BLaER1 (cell line): ENCODE measurements at regions not wholly inside any gene's neighbourhood (a gene's known extent, or its start where the extent isn't known, plus 50 kb on each side); places are given as distances from the start of the nearest gene placed in this dataset.

Experiments used
- H3K27ac ChIP-seq: shearing (Covaris generic); formaldehyde crosslinking; 2 replicates; pipeline ENCODE4 v1.8.1; 2022
- H3K27me3 ChIP-seq: shearing (Covaris generic); formaldehyde crosslinking; 2 replicates; pipeline ENCODE4 v1.8.1; 2022
- H3K36me3 ChIP-seq: shearing (Covaris generic); formaldehyde crosslinking; 2 replicates; pipeline ENCODE4 v1.8.1; 2022
- H3K4me1 ChIP-seq: shearing (Covaris generic); formaldehyde crosslinking; 2 replicates; pipeline ENCODE4 v1.8.1; 2022
- H3K4me2 ChIP-seq: shearing (Covaris generic); formaldehyde crosslinking; 2 replicates; pipeline ENCODE4 v1.8.1; 2022
- H3K4me3 ChIP-seq: shearing (Covaris generic); formaldehyde crosslinking; 2 replicates; pipeline ENCODE4 v1.8.1; 2022
- H3K9ac ChIP-seq: shearing (Covaris generic); formaldehyde crosslinking; 2 replicates; pipeline ENCODE4 v1.8.1; 2022
- H3K9me3 ChIP-seq: shearing (Covaris generic); formaldehyde crosslinking; 2 replicates; pipeline ENCODE4 v1.8.1; 2022
- H4K20me1 ChIP-seq: shearing (Covaris generic); formaldehyde crosslinking; 2 replicates; pipeline ENCODE4 v1.8.1; 2022
- Cebpa-rat ChIP-seq: shearing (Covaris generic); IDR thresholded peaks from 2 replicates; pipeline ENCODE4 v1.8.1; 2022

GRCh38 chr11:116692318-116693101, 80.3 kb downstream of the BUD13 start:
- Histone ChIP-seq H3K4me3 (no peak overlapping the region), H3K36me3 (no peaks in the 10 kb centered on the region), H3K9ac (no peak overlapping the region), H3K9me3 (no peaks in the 10 kb centered on the region), H4K20me1 (no peaks in the 10 kb centered on the region), H3K27ac (no peak overlapping the region), H3K4me1 (no peaks in the 10 kb centered on the region), H3K4me2 (no peak overlapping the region), H3K27me3 (no peaks in the 10 kb centered on the region)
- no peak for TF ChIP-seq Cebpa-rat

- H3K4me3 ChIP-seq: no peak overlapping the region
- no peak overlapping the region for H3K9ac ChIP-seq
- H3K27ac ChIP-seq: no peak overlapping the region
- no peak overlapping the region for H3K4me2 ChIP-seq
- H3K36me3 ChIP-seq: no peaks in the 10 kb centered on the region
- H3K4me1 ChIP-seq: no peaks in the 10 kb centered on the region
- no peaks in the 10 kb centered on the region for H4K20me1 ChIP-seq
- H3K27me3 ChIP-seq: no peaks in the 10 kb centered on the region
- H3K9me3 ChIP-seq: no peaks in the 10 kb centered on the region
- no peak for TF ChIP-seq Cebpa-rat
Observed at GRCh38 chr11:116691771-116692177, 81.0 kb downstream of the BUD13 start.

GRCh38 chr11:116690611-116691010, 82.2 kb downstream of the BUD13 start:
- H3K9ac ChIP-seq: no peak overlapping the region
- no peak for TF ChIP-seq Cebpa-rat
- no peak overlapping the region for H3K27ac ChIP-seq
- H3K9me3 ChIP-seq: no peaks in the 10 kb centered on the region
- no peaks in the 10 kb centered on the region for H3K36me3 ChIP-seq
- no peak overlapping the region for H3K4me2 ChIP-seq
- H4K20me1 ChIP-seq: no peaks in the 10 kb centered on the region
- no peak overlapping the region for H3K4me3 ChIP-seq
- no peaks in the 10 kb centered on the region for H3K27me3 ChIP-seq
- no peaks in the 10 kb centered on the region for H3K4me1 ChIP-seq

- no peak overlapping the region for H3K27ac ChIP-seq
- H3K4me2 ChIP-seq: no peak overlapping the region
- no peak overlapping the region for H3K4me3 ChIP-seq
- H3K36me3 ChIP-seq: no peaks in the 10 kb centered on the region
- H4K20me1 ChIP-seq: no peaks in the 10 kb centered on the region
- no peak for TF ChIP-seq Cebpa-rat
- no peaks in the 10 kb centered on the region for H3K9me3 ChIP-seq
- H3K27me3 ChIP-seq: no peaks in the 10 kb centered on the region
- H3K4me1 ChIP-seq: no peaks in the 10 kb centered on the region
- no peak overlapping the region for H3K9ac ChIP-seq
Observed at GRCh38 chr11:116689413-116690127, 83.2 kb downstream of the BUD13 start.

GRCh38 chr11:116688202-116688540, 84.6 kb downstream of the BUD13 start:
- Histone ChIP-seq H3K27me3 (no peaks in the 10 kb centered on the region), H3K9me3 (no peaks in the 10 kb centered on the region), H3K4me2 (no peak overlapping the region), H3K27ac (no peak overlapping the region), H3K9ac (no peak overlapping the region), H3K36me3 (no peaks in the 10 kb centered on the region), H3K4me3 (no peak overlapping the region), H4K20me1 (no peaks in the 10 kb centered on the region), H3K4me1 (no peaks in the 10 kb centered on the region)
- no peak for TF ChIP-seq Cebpa-rat

- no peaks in the 10 kb centered on the region for H3K9me3 ChIP-seq
- no peak overlapping the region for H3K27ac ChIP-seq
- H4K20me1 ChIP-seq: no peaks in the 10 kb centered on the region
- H3K36me3 ChIP-seq: no peaks in the 10 kb centered on the region
- no peak overlapping the region for H3K4me3 ChIP-seq
- H3K9ac ChIP-seq: no peak overlapping the region
- no peak overlapping the region for H3K4me2 ChIP-seq
- no peak for TF ChIP-seq Cebpa-rat
- no peaks in the 10 kb centered on the region for H3K27me3 ChIP-seq
- no peaks in the 10 kb centered on the region for H3K4me1 ChIP-seq
Observed at GRCh38 chr11:116687458-116688201, 85.2 kb downstream of the BUD13 start.

- no peaks in the 10 kb centered on the region for H3K27me3 ChIP-seq
- H3K9me3 ChIP-seq: no peaks in the 10 kb centered on the region
- no peak overlapping the region for H3K27ac ChIP-seq
- no peak for TF ChIP-seq Cebpa-rat
- H3K4me1 ChIP-seq: no peaks in the 10 kb centered on the region
- H3K4me2 ChIP-seq: no peak overlapping the region
- H4K20me1 ChIP-seq: no peaks in the 10 kb centered on the region
- no peaks in the 10 kb centered on the region for H3K36me3 ChIP-seq
- no peak overlapping the region for H3K9ac ChIP-seq
- no peak overlapping the region for H3K4me3 ChIP-seq
Observed at GRCh38 chr11:116686866-116687265, 85.9 kb downstream of the BUD13 start.

- Histone ChIP-seq H3K4me2 (no peak overlapping the region), H3K36me3 (no peaks in the 10 kb centered on the region), H3K4me3 (no peak overlapping the region), H3K4me1 (no peaks in the 10 kb centered on the region), H3K9me3 (no peaks in the 10 kb centered on the region), H3K27me3 (no peaks in the 10 kb centered on the region), H3K9ac (no peak overlapping the region), H4K20me1 (no peaks in the 10 kb centered on the region), H3K27ac (no peak overlapping the region)
- TF ChIP-seq Cebpa-rat: no peak
Observed at GRCh38 chr11:116683982-116684381, 88.8 kb downstream of the BUD13 start.

- no peak overlapping the region for H3K4me3 ChIP-seq
- H3K27ac ChIP-seq: no peak overlapping the region
- no peaks in the 10 kb centered on the region for H3K4me1 ChIP-seq
- no peaks in the 10 kb centered on the region for H3K9me3 ChIP-seq
- H4K20me1 ChIP-seq: no peaks in the 10 kb centered on the region
- H3K9ac ChIP-seq: no peak overlapping the region
- no peak overlapping the region for H3K4me2 ChIP-seq
- no peaks in the 10 kb centered on the region for H3K27me3 ChIP-seq
- no peaks in the 10 kb centered on the region for H3K36me3 ChIP-seq
- no peak for TF ChIP-seq Cebpa-rat
Observed at GRCh38 chr11:116680349-116681125, 92.2 kb downstream of the BUD13 start.
